ENCODE measurements at regions not wholly inside any gene's neighbourhood (a gene's known extent, or its start where the extent isn't known, plus 50 kb on each side); places are given as distances from the start of the nearest gene placed in this dataset.

DNA sequence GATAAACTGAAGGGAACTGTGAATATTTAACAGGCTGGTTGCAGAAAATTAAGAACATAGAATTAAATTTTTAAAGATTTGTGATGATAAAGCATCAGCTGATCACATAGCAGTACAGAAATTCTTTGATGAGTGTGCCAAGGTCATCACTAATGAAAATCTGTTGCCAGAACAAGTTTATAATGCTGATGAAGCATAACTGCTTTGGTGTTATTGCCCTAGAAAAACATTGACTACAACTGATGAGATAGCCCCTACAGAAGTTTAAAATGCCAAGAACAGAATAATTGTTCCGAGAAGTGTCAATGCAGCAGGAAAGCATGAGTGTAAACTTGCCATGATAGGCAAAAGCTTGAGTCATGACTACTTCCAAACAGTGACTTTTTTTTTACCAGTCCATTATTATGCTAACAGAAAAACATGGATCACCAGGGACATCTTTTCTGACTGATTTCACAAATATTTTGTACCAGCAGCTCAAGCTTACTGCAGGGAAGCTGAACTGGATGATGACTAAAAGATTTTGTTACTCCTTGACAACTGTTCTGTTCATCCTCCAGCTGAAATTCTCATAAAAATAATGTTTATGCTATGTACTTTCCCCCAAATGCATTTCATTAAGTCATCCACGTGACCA lies 1136.6 kb downstream of the FAT4 start:
- Histone ChIP-seq H3K27me3 (ENCODE audit: insufficient read depth, low read length, poor library complexity) (no peaks in the 10 kb centered on the region), H3K9ac (ENCODE audit: low read depth, low read length) (no peak overlapping the region), H2AFZ (ENCODE audit: low read depth, low read length) (no peak overlapping the region), H3K4me2 (ENCODE audit: insufficient read depth, low read length) (no peak overlapping the region), H3K27ac (ENCODE audit: low read length) (no peak overlapping the region), H3K36me3 (ENCODE audit: insufficient read depth, low read length) (no peaks in the 10 kb centered on the region), H4K20me1 (ENCODE audit: insufficient read depth, low read length) (no peaks in the 10 kb centered on the region), H3K4me1 (ENCODE audit: insufficient read depth, low read length) (no peaks in the 10 kb centered on the region), H3K9me3 (ENCODE audit: insufficient read depth, low read length, severe bottlenecking) (no peaks in the 10 kb centered on the region), H3K79me2 (ENCODE audit: insufficient read depth, low read length) (no peaks in the 10 kb centered on the region), H3K4me3 (ENCODE audit: low read depth in 1 of 2, low read length in 2 of 2) (no peak overlapping the region)
- ATAC-seq (ENCODE audit: insufficient read depth, low read depth) (no peak), DNase-seq (no peak)
- TF ChIP-seq, protein P1, sequence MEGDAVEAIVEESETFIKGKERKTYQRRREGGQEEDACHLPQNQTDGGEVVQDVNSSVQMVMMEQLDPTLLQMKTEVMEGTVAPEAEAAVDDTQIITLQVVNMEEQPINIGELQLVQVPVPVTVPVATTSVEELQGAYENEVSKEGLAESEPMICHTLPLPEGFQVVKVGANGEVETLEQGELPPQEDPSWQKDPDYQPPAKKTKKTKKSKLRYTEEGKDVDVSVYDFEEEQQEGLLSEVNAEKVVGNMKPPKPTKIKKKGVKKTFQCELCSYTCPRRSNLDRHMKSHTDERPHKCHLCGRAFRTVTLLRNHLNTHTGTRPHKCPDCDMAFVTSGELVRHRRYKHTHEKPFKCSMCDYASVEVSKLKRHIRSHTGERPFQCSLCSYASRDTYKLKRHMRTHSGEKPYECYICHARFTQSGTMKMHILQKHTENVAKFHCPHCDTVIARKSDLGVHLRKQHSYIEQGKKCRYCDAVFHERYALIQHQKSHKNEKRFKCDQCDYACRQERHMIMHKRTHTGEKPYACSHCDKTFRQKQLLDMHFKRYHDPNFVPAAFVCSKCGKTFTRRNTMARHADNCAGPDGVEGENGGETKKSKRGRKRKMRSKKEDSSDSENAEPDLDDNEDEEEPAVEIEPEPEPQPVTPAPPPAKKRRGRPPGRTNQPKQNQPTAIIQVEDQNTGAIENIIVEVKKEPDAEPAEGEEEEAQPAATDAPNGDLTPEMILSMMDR (IDR thresholded peaks at IDR 0.05; ENCODE audit: borderline replicate concordance, extremely low read depth, low read length, poor library complexity, severe bottlenecking): no peak
- no peak for TF ChIP-seq EZH2 (IDR thresholded peaks at IDR 0.05; ENCODE audit: borderline replicate concordance, low read depth, low read length, severe bottlenecking)

DNA sequence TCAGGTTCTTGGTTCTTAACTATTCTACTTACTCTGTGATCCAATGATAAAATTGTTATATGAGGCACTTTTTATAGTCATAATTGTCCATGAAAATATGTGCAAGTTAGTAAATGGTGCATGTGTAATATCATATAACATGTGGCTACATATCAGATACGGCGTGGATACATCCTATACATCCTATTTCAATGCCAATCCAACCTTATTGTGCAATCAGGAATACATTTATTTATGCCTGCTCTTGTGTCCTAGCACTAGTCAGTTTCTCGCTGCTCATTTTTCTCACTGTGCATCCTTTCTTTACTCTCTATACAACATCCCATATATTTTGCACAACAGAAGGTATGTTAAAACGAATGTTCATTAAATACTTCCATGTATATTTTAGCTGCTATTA lies 1141.1 kb downstream of the FAT4 start:
- H3K9ac ChIP-seq (ENCODE audit: low read depth, low read length): no peak overlapping the region
- no peaks in the 10 kb centered on the region for H3K36me3 ChIP-seq (ENCODE audit: insufficient read depth, low read length)
- TF ChIP-seq, protein P1 (IDR thresholded peaks at IDR 0.05; ENCODE audit: borderline replicate concordance, extremely low read depth, low read length, poor library complexity, severe bottlenecking): no peak
- TF ChIP-seq EZH2 (IDR thresholded peaks at IDR 0.05; ENCODE audit: borderline replicate concordance, low read depth, low read length, severe bottlenecking): no peak

DNA sequence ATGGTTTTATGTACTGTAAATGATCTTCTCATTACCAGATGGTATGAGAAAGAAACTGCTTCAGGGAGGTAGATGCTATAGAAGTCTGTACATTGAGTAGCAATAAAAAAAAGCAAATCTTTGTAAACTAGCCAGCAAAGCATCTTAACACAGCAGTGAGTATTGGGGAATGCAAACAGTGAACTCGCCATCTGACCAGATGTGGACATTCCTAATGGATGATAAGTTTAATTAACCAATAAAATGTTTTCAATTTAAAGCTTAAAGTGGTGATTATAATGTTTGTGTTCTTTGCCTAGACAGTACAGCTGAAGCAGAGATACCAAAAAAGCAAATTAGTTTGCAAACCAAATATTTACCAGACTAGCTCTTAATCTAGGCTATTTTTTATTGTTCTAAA lies 1144.2 kb downstream of the FAT4 start:
- Histone ChIP-seq H3K36me3 (ENCODE audit: insufficient read depth, low read length) (no peaks in the 10 kb centered on the region), H3K4me2 (ENCODE audit: insufficient read depth, low read length) (no peak overlapping the region), H4K20me1 (ENCODE audit: insufficient read depth, low read length) (no peaks in the 10 kb centered on the region), H3K4me3 (ENCODE audit: low read depth in 1 of 2, low read length in 2 of 2) (no peak overlapping the region), H3K9me3 (ENCODE audit: insufficient read depth, low read length, severe bottlenecking) (no peaks in the 10 kb centered on the region), H3K79me2 (ENCODE audit: insufficient read depth, low read length) (no peaks in the 10 kb centered on the region), H3K27ac (ENCODE audit: low read length) (no peak overlapping the region), H3K27me3 (ENCODE audit: insufficient read depth, low read length, poor library complexity) (no peaks in the 10 kb centered on the region), H2AFZ (ENCODE audit: low read depth, low read length) (no peak overlapping the region), H3K4me1 (ENCODE audit: insufficient read depth, low read length) (no peaks in the 10 kb centered on the region), H3K9ac (ENCODE audit: low read depth, low read length) (no peak overlapping the region)
- TF ChIP-seq, protein P1 (IDR thresholded peaks at IDR 0.05; ENCODE audit: borderline replicate concordance, extremely low read depth, low read length, poor library complexity, severe bottlenecking): no peak
- no peak for ATAC-seq (ENCODE audit: insufficient read depth, low read depth)
- no peak for DNase-seq

More for the DNA sequence above, 1141.1 kb downstream of the FAT4 start:
- Histone ChIP-seq H3K4me2 (ENCODE audit: insufficient read depth, low read length) (no peak overlapping the region), H3K4me3 (ENCODE audit: low read depth in 1 of 2, low read length in 2 of 2) (no peak overlapping the region), H3K27ac (ENCODE audit: low read length) (no peak overlapping the region), H4K20me1 (ENCODE audit: insufficient read depth, low read length) (no peaks in the 10 kb centered on the region), H3K9me3 (ENCODE audit: insufficient read depth, low read length, severe bottlenecking) (no peaks in the 10 kb centered on the region), H3K4me1 (ENCODE audit: insufficient read depth, low read length) (no peaks in the 10 kb centered on the region), H3K27me3 (ENCODE audit: insufficient read depth, low read length, poor library complexity) (no peaks in the 10 kb centered on the region), H3K79me2 (ENCODE audit: insufficient read depth, low read length) (no peaks in the 10 kb centered on the region), H2AFZ (ENCODE audit: low read depth, low read length) (no peak overlapping the region)
- ATAC-seq (ENCODE audit: insufficient read depth, low read depth) (no peak), DNase-seq (no peak)

DNA sequence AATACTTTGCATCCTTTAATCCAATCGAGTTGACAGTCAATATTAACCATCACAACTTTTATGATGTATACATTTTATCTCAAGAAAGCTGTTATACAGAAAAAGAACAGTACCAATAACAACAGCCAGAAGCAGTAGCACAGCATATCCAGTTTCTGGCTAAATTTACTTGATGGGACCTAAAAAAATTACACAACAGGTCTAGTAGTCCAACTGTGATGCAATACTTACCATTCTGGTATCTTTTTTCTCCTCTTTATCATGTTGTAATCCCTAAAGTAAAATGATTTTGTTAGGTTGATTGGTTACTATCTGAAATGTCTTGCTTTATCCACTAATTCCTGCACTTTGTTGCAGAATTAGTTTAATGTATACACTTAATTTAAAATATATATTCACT lies 1150.6 kb downstream of the FAT4 start:
- no peak overlapping the region for H3K9ac ChIP-seq (ENCODE audit: low read depth, low read length)
- no peaks in the 10 kb centered on the region for H4K20me1 ChIP-seq (ENCODE audit: insufficient read depth, low read length)
- no peaks in the 10 kb centered on the region for H3K27me3 ChIP-seq (ENCODE audit: insufficient read depth, low read length, poor library complexity)
- no peaks in the 10 kb centered on the region for H3K79me2 ChIP-seq (ENCODE audit: insufficient read depth, low read length)
- H3K4me2 ChIP-seq (ENCODE audit: insufficient read depth, low read length): no peak overlapping the region
- no peak for ATAC-seq (ENCODE audit: insufficient read depth, low read depth)
- no peak for DNase-seq
- no peak overlapping the region for H2AFZ ChIP-seq (ENCODE audit: low read depth, low read length)
- H3K36me3 ChIP-seq (ENCODE audit: insufficient read depth, low read length): no peaks in the 10 kb centered on the region
- no peak overlapping the region for H3K27ac ChIP-seq (ENCODE audit: low read length)
- TF ChIP-seq, protein P1 (IDR thresholded peaks at IDR 0.05; ENCODE audit: borderline replicate concordance, extremely low read depth, low read length, poor library complexity, severe bottlenecking): no peak
- TF ChIP-seq EZH2 (IDR thresholded peaks at IDR 0.05; ENCODE audit: borderline replicate concordance, low read depth, low read length, severe bottlenecking): no peak
- H3K4me1 ChIP-seq (ENCODE audit: insufficient read depth, low read length): no peaks in the 10 kb centered on the region
- H3K9me3 ChIP-seq (ENCODE audit: insufficient read depth, low read length, severe bottlenecking): no peaks in the 10 kb centered on the region
- H3K4me3 ChIP-seq (ENCODE audit: low read depth in 1 of 2, low read length in 2 of 2): no peak overlapping the region
